T-helper 17 cell (primary cell): ENCODE measurements at regions not wholly inside any gene's neighbourhood (a gene's known extent, or its start where the extent isn't known, plus 50 kb on each side); places are given as distances from the start of the nearest gene placed in this dataset.

Experiments used
- ATAC-seq: fragments of 150-1000 bp; cut with Tn5 transposase; 2 replicates; pipeline ENCODE4 v1.10.0; 2021; ENCODE audit warnings: mild to moderate bottlenecking, moderate library complexity
- DNase-seq, 3 donors: peaks; one replicate each; pipeline versions ENCODE4 v3.0.0 to v3.0.0-alpha.2; 2020 to 2021
- H3K9me3 ChIP-seq: one replicate; pipeline ENCODE4 v1.7.0; 2013; ENCODE audit warnings: low read length, mild to moderate bottlenecking; ENCODE audit not compliant: control insufficient read depth, poor library complexity, severe bottlenecking
- H3K27ac Mint-ChIP-seq: one replicate; pipeline ENCODE4 v1.8.0; 2022; ENCODE audit warnings: mild to moderate bottlenecking, moderate library complexity, mixed read lengths
- H3K27me3 Mint-ChIP-seq: one replicate; pipeline ENCODE4 v1.8.0; 2022; ENCODE audit warnings: mixed read lengths
- H3K36me3 Mint-ChIP-seq: one replicate; pipeline ENCODE4 v1.8.0; 2022; ENCODE audit warnings: low read depth, mixed read lengths
- H3K4me1 Mint-ChIP-seq: one replicate; pipeline ENCODE4 v1.8.0; 2022; ENCODE audit warnings: mild to moderate bottlenecking, mixed read lengths
- H3K4me3 Mint-ChIP-seq: one replicate; pipeline ENCODE4 v1.8.0; 2022; ENCODE audit warnings: mild to moderate bottlenecking, moderate library complexity, mixed read lengths

- H3K4me1 Mint-ChIP-seq, result no peaks in the 10 kb centered on the region
- no peak for ATAC-seq
- no peak overlapping the region for H3K27ac Mint-ChIP-seq
- no peaks in the 10 kb centered on the region for H3K9me3 ChIP-seq
- no peaks in the 10 kb centered on the region for H3K36me3 Mint-ChIP-seq
- no peak overlapping the region for H3K4me3 Mint-ChIP-seq
- peaks cover 23% of the 10 kb centered on the region for H3K27me3 Mint-ChIP-seq
- no peak for DNase-seq
Observed at GRCh38 chr11:112839051-112839450, 122.2 kb upstream of the NCAM1 start.

- H3K27me3 Mint-ChIP-seq, result peaks cover 15% of the 10 kb centered on the region
- H3K4me1 Mint-ChIP-seq, result no peaks in the 10 kb centered on the region
- DNase-seq, result no peak
- no peak overlapping the region for H3K4me3 Mint-ChIP-seq
- no peak overlapping the region for H3K27ac Mint-ChIP-seq
- no peaks in the 10 kb centered on the region for H3K36me3 Mint-ChIP-seq
- no peaks in the 10 kb centered on the region for H3K9me3 ChIP-seq
- ATAC-seq, result no peak
Observed at GRCh38 chr11:112841729-112842128, 119.5 kb upstream of the NCAM1 start.

GRCh38 chr11:112842151-112842550, 119.1 kb upstream of the NCAM1 start:
- H3K9me3 ChIP-seq, result no peaks in the 10 kb centered on the region
- ATAC-seq (no peak), DNase-seq (no peak)
- Mint-ChIP-seq H3K36me3 (no peaks in the 10 kb centered on the region), H3K4me1 (no peaks in the 10 kb centered on the region), H3K27me3 (peaks cover 15% of the 10 kb centered on the region), H3K4me3 (no peak overlapping the region), H3K27ac (no peak overlapping the region)

- ATAC-seq, result no peak
- no peak overlapping the region for H3K27ac Mint-ChIP-seq
- H3K4me1 Mint-ChIP-seq, result no peaks in the 10 kb centered on the region
Observed at GRCh38 chr11:112844517-112844916, 116.7 kb upstream of the NCAM1 start.

GRCh38 chr11:112847568-112847967, 113.7 kb upstream of the NCAM1 start:
- Mint-ChIP-seq H3K4me3 (no peak overlapping the region), H3K27me3 (peaks cover 4% of the 10 kb centered on the region), H3K36me3 (no peaks in the 10 kb centered on the region), H3K27ac (no peak overlapping the region), H3K4me1 (no peaks in the 10 kb centered on the region)
- H3K9me3 ChIP-seq, result no peaks in the 10 kb centered on the region
- no peak for ATAC-seq
- no peak for DNase-seq

More at GRCh38 chr11:112844517-112844916, 116.7 kb upstream of the NCAM1 start:
- no peak overlapping the region for H3K4me3 Mint-ChIP-seq
- H3K27me3 Mint-ChIP-seq, result peaks cover 15% of the 10 kb centered on the region
- no peaks in the 10 kb centered on the region for H3K9me3 ChIP-seq
- no peak for DNase-seq
- H3K36me3 Mint-ChIP-seq, result no peaks in the 10 kb centered on the region

GRCh38 chr11:112852143-112852866, 108.9 kb upstream of the NCAM1 start:
- H3K36me3 Mint-ChIP-seq, result no peaks in the 10 kb centered on the region
- H3K4me3 Mint-ChIP-seq, result no peak overlapping the region
- ATAC-seq, result no peak
- H3K9me3 ChIP-seq, result no peaks in the 10 kb centered on the region
- no peaks in the 10 kb centered on the region for H3K27me3 Mint-ChIP-seq
- H3K27ac Mint-ChIP-seq, result no peak overlapping the region
- DNase-seq, result no peak
- no peaks in the 10 kb centered on the region for H3K4me1 Mint-ChIP-seq

GRCh38 chr11:112856133-112856532, 105.1 kb upstream of the NCAM1 start:
- no peak for ATAC-seq
- Mint-ChIP-seq H3K27ac (no peak overlapping the region), H3K4me1 (no peaks in the 10 kb centered on the region), H3K4me3 (no peak overlapping the region), H3K27me3 (no peaks in the 10 kb centered on the region), H3K36me3 (no peaks in the 10 kb centered on the region)
- H3K9me3 ChIP-seq, result no peaks in the 10 kb centered on the region
- DNase-seq, result no peak

- Mint-ChIP-seq H3K4me3 (no peak overlapping the region), H3K27me3 (no peaks in the 10 kb centered on the region), H3K4me1 (no peaks in the 10 kb centered on the region), H3K36me3 (no peaks in the 10 kb centered on the region), H3K27ac (no peak overlapping the region)
- H3K9me3 ChIP-seq, result no peaks in the 10 kb centered on the region
- DNase-seq (no peak), ATAC-seq (no peak)
Observed at GRCh38 chr11:112856591-112856990, 104.6 kb upstream of the NCAM1 start.

- no peaks in the 10 kb centered on the region for H3K36me3 Mint-ChIP-seq
- H3K27me3 Mint-ChIP-seq, result no peaks in the 10 kb centered on the region
- H3K4me3 Mint-ChIP-seq, result no peak overlapping the region
- H3K4me1 Mint-ChIP-seq, result no peaks in the 10 kb centered on the region
- no peak overlapping the region for H3K27ac Mint-ChIP-seq
- ATAC-seq (no peak), DNase-seq (no peak)
- H3K9me3 ChIP-seq, result no peaks in the 10 kb centered on the region
Observed at GRCh38 chr11:112858289-112859023, 102.8 kb upstream of the NCAM1 start.

GRCh38 chr11:112859787-112860186, 101.4 kb upstream of the NCAM1 start:
- no peak overlapping the region for H3K27ac Mint-ChIP-seq
- H3K4me3 Mint-ChIP-seq, result no peak overlapping the region
- H3K9me3 ChIP-seq, result no peaks in the 10 kb centered on the region
- H3K36me3 Mint-ChIP-seq, result no peaks in the 10 kb centered on the region
- DNase-seq (no peak), ATAC-seq (no peak)
- no peaks in the 10 kb centered on the region for H3K27me3 Mint-ChIP-seq
- H3K4me1 Mint-ChIP-seq, result no peaks in the 10 kb centered on the region

- DNase-seq, result no peak
- no peak for ATAC-seq
- Mint-ChIP-seq H3K4me1 (no peaks in the 10 kb centered on the region), H3K36me3 (no peaks in the 10 kb centered on the region), H3K27ac (no peak overlapping the region), H3K27me3 (peaks cover 5% of the 10 kb centered on the region), H3K4me3 (no peak overlapping the region)
- H3K9me3 ChIP-seq, result no peaks in the 10 kb centered on the region
Observed at GRCh38 chr11:112861356-112861755, 99.9 kb upstream of the NCAM1 start.

- H3K4me3 Mint-ChIP-seq, result no peak overlapping the region
- no peaks in the 10 kb centered on the region for H3K9me3 ChIP-seq
- peaks cover 17% of the 10 kb centered on the region for H3K27me3 Mint-ChIP-seq
- no peak for ATAC-seq
- no peak overlapping the region for H3K27ac Mint-ChIP-seq
- no peaks in the 10 kb centered on the region for H3K4me1 Mint-ChIP-seq
- no peaks in the 10 kb centered on the region for H3K36me3 Mint-ChIP-seq
- no peak for DNase-seq
Observed at GRCh38 chr11:112863305-112863704, 97.9 kb upstream of the NCAM1 start.

GRCh38 chr11:112864672-112865071, 96.5 kb upstream of the NCAM1 start:
- no peaks in the 10 kb centered on the region for H3K4me1 Mint-ChIP-seq

More at GRCh38 chr11:112864672-112865071, 96.5 kb upstream of the NCAM1 start:
- H3K27me3 Mint-ChIP-seq, result peaks cover 17% of the 10 kb centered on the region
- ATAC-seq (no peak), DNase-seq (no peak)
- no peaks in the 10 kb centered on the region for H3K36me3 Mint-ChIP-seq
- H3K27ac Mint-ChIP-seq, result no peak overlapping the region
- no peak overlapping the region for H3K4me3 Mint-ChIP-seq
- H3K9me3 ChIP-seq, result no peaks in the 10 kb centered on the region
